HG02798 (cell line): ENCODE measurements at regions not wholly inside any gene's neighbourhood (a gene's known extent, or its start where the extent isn't known, plus 50 kb on each side); places are given as distances from the start of the nearest gene placed in this dataset.

Experiments used
- ATAC-seq: cut with Tn5 transposase; IDR thresholded peaks from one replicate; pipeline ENCODE4 v1.9.1; 2021; ENCODE audit warnings: mild to moderate bottlenecking; ENCODE audit not compliant: unreplicated experiment, poor library complexity

GRCh38 chr1:106080608-106081325, 975.7 kb upstream of the PRMT6 start:
- no peak for ATAC-seq

- ATAC-seq, result no peak
These were observed 945.4 kb upstream of the PRMT6 start for GRCh38 chr1:106111044-106111443.

GRCh38 chr1:106113851-106114250, 942.6 kb upstream of the PRMT6 start:
- no peak for ATAC-seq

GRCh38 chr1:106120789-106121188, 935.7 kb upstream of the PRMT6 start:
- no peak for ATAC-seq

- ATAC-seq, result no peak
These were observed 934.7 kb upstream of the PRMT6 start for GRCh38 chr1:106121728-106122127.

GRCh38 chr1:106134561-106134960, 921.9 kb upstream of the PRMT6 start:
- ATAC-seq, result no peak

GRCh38 chr1:106173101-106173500, 883.4 kb upstream of the PRMT6 start:
- ATAC-seq, result no peak

- no peak for ATAC-seq
These were observed 877.7 kb upstream of the PRMT6 start for GRCh38 chr1:106178791-106179190.

- no peak for ATAC-seq
These were observed 874.6 kb upstream of the PRMT6 start for GRCh38 chr1:106181866-106182265.

- no peak for ATAC-seq
These were observed 871.4 kb upstream of the PRMT6 start for GRCh38 chr1:106185089-106185488.

- no peak for ATAC-seq
These were observed 866.7 kb upstream of the PRMT6 start for GRCh38 chr1:106189780-106190179.

- ATAC-seq, result no peak
These were observed 862.3 kb upstream of the PRMT6 start for GRCh38 chr1:106194206-106194605.

- no peak for ATAC-seq
These were observed 855.8 kb upstream of the PRMT6 start for GRCh38 chr1:106200711-106201110.

- no peak for ATAC-seq
These were observed 849.3 kb upstream of the PRMT6 start for GRCh38 chr1:106207185-106207584.

GRCh38 chr1:106217765-106218164, 838.7 kb upstream of the PRMT6 start:
- no peak for ATAC-seq

- no peak for ATAC-seq
These were observed 834.1 kb upstream of the PRMT6 start for GRCh38 chr1:106222403-106222802.

- ATAC-seq, result no peak
These were observed 833.3 kb upstream of the PRMT6 start for GRCh38 chr1:106223213-106223612.

- ATAC-seq, result no peak
These were observed 832.0 kb upstream of the PRMT6 start for GRCh38 chr1:106224426-106224825.

GRCh38 chr1:106225403-106225802, 831.1 kb upstream of the PRMT6 start:
- ATAC-seq, result no peak

GRCh38 chr1:106226550-106226949, 829.9 kb upstream of the PRMT6 start:
- no peak for ATAC-seq

- ATAC-seq, result no peak
These were observed 824.3 kb upstream of the PRMT6 start for GRCh38 chr1:106232128-106232527.

- ATAC-seq, result no peak
These were observed 823.0 kb upstream of the PRMT6 start for GRCh38 chr1:106233511-106233910.

- no peak for ATAC-seq
These were observed 807.1 kb upstream of the PRMT6 start for GRCh38 chr1:106249365-106249764.
